H1 (cell line): ENCODE measurements at regions not wholly inside any gene's neighbourhood (a gene's known extent, or its start where the extent isn't known, plus 50 kb on each side); places are given as distances from the start of the nearest gene placed in this dataset.

Experiments used
- TF ChIP-seq, protein P1 (sequence below): IDR thresholded peaks from 2 replicates; pipeline ENCODE4 v1.6.1; 2011; ENCODE audit warnings: low read depth, mild to moderate bottlenecking, low read length; ENCODE audit not compliant: insufficient read depth

DNA sequence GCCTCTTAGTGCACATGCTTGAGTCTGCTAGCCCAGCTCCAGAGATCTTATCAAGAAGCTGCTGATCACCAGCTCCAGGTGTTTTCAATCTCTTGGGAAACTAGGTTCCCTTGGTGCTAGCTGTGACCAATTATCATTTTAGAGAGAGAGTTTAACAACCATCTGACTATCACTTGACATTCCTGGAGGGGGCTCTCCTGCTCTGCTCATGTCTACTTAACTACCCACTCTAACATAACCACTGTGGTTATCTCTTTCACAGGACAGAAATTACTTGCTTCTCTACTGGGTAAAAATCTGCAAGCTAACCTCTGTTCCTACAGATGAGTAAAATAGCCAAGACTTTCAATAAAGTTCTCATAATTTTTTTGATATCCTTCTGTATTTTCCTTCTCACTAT lies 823.4 kb upstream of the GJE1 start (continued):
- TF ChIP-seq, protein P1, sequence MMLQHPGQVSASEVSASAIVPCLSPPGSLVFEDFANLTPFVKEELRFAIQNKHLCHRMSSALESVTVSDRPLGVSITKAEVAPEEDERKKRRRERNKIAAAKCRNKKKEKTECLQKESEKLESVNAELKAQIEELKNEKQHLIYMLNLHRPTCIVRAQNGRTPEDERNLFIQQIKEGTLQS: no peak
